Mucosa of rectum (tissue), 2 donors: ENCODE measurements at regions not wholly inside any gene's neighbourhood (a gene's known extent, or its start where the extent isn't known, plus 50 kb on each side); places are given as distances from the start of the nearest gene placed in this dataset.

Experiments
- H3K27ac ChIP-seq, 2 donors: one replicate each; pipeline ENCODE4 v1.7.0; 2013; ENCODE audit warnings: inconsistent platforms in 2 of 2, low read depth in 2 of 2, low read length in 2 of 2
- H3K27me3 ChIP-seq, 2 donors: one replicate each; pipeline ENCODE4 v1.7.0; 2013; ENCODE audit warnings: low read length in 2 of 2; ENCODE audit not compliant: control insufficient read depth in 2 of 2, insufficient read depth in 2 of 2
- H3K36me3 ChIP-seq, 2 donors: one replicate each; pipeline ENCODE4 v1.7.0; 2013; ENCODE audit warnings: low read length in 2 of 2; ENCODE audit not compliant: control insufficient read depth in 2 of 2, insufficient read depth in 2 of 2
- H3K4me1 ChIP-seq, 2 donors: one replicate each; pipeline ENCODE4 v1.7.0; 2013; ENCODE audit warnings: low read length in 2 of 2, mild to moderate bottlenecking in 1 of 2; ENCODE audit not compliant: control insufficient read depth in 2 of 2, insufficient read depth in 2 of 2
- H3K4me3 ChIP-seq, 2 donors: one replicate each; pipeline ENCODE4 v1.7.0; 2013; ENCODE audit warnings: low read length in 2 of 2
- H3K9ac ChIP-seq, 2 donors: one replicate each; pipeline ENCODE4 v1.7.0; 2013; ENCODE audit warnings: low read length in 2 of 2, low read depth in 1 of 2, mild to moderate bottlenecking in 1 of 2
- H3K9me3 ChIP-seq, 2 donors: one replicate each; pipeline ENCODE4 v1.7.0; 2013; ENCODE audit warnings: low read length in 2 of 2; ENCODE audit not compliant: control insufficient read depth in 2 of 2
- donor health status: healthy.
- donor health status: Normal muscosa, but diverticular disease.

DNA sequence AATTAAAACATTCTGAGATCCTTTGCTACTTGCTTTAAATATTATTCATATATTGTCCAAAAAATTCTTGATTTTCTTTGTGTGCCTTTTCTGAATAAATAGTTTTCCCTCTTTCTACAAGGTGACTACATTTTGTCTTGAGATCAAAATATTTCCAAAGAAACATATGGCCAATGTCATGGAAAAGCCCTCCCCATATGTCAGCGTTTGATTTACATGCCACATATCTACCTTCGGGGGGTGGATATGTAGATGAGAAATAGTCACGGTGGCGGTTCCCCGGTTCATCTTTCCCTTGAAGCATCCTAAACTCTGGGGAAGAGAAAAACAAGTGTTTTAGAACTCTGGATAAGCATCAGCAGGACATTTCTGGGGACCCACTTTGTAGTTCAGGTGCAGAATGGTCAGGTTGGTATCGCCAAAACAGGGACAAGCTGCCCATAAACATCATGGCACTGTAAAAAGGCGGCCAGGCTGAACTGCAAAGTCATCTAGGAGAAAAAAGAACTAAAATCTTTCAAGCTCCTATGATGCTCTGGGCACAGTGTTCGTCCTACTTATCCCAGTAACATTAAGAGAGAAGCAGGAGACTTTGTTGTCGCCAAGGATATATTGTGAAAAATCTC lies 91.5 kb downstream of the MEX3B start:
- Histone ChIP-seq H3K9ac (no peak overlapping the region), H3K9me3 (no peaks in the 10 kb centered on the region), H3K4me1 (no peaks in the 10 kb centered on the region), H3K27ac (no peak overlapping the region), H3K27me3 (peaks cover 0 to 2% of the 10 kb centered on the region in 2 donors), H3K36me3 (no peaks in the 10 kb centered on the region), H3K4me3 (no peak overlapping the region)

DNA sequence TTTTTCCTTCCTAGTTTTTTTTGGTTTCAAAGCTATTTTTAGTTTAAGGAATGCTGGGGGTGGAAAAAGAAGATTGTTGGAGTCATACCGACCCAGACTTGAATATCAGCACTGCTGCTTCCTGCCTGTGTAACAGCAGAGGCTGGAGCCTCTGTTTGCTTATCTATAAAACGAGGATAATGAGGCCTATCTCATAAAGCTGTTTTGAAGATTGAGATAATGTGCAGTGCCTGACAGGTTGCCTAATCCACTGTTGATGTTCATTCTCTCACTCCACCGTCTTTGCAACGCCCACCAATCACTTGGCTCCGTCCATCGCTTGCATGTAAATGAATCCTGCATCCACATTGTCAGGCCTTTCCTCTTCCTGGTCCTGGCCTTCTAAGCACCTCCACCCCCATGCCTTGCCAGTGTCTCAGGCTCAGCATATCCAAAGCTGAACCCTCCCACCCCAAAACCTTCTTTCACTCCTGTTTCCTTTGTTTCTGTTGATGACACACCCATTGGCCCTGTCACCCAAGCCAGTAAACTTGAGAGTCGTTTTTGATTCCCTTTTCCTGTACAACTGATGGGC lies 94.9 kb downstream of the MEX3B start:
- peaks cover 0 to 2% of the 10 kb centered on the region in 2 donors for H3K27me3 ChIP-seq
- no peaks in the 10 kb centered on the region for H3K36me3 ChIP-seq
- H3K4me3 ChIP-seq, result no peak overlapping the region
- no peak overlapping the region for H3K9ac ChIP-seq
- no peak overlapping the region for H3K27ac ChIP-seq
- H3K9me3 ChIP-seq, result no peaks in the 10 kb centered on the region
- H3K4me1 ChIP-seq, result no peaks in the 10 kb centered on the region

DNA sequence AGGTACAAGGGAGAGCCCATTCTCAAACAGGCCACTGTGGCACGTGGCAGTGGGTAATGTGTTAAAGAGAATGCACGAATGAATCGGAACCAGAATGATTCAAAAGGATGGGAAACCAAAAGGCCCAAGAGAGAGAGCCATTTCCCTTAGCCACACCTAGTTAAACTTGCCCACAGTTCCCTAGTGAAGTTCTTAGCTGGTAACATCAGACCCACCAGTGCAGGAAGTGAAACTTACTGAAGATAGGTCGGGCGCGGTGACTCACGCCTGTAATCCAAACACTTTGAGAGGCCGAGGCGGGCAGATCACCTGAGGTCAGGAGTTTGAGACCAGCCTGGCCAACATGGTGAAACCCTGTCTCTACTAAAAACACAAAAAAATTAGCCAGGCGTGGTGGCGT lies 97.1 kb downstream of the MEX3B start:
- Histone ChIP-seq H3K27me3 (peaks cover 0 to 2% of the 10 kb centered on the region in 2 donors), H3K9me3 (no peaks in the 10 kb centered on the region), H3K36me3 (no peaks in the 10 kb centered on the region), H3K4me3 (no peak overlapping the region), H3K9ac (no peak overlapping the region), H3K4me1 (no peaks in the 10 kb centered on the region), H3K27ac (no peak overlapping the region)

DNA sequence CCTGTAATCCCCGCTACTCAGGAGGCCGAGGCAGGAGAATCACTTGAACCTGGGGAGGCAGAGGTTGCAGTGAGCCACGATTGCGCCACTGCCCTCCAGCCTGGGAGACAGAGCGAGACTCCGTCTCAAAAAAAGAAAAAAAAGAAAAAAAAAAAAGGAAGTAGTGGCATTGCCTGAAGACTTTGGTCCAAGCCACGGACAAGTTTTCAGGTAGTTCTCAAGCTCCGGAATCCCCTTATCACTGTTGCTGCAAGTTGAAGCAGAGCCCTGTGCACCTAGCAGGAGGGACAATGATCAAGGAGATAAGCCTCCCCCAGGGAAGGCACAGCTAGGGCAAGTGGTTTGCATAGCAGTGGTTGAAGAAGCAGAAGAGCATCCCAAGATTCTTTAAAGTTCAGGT lies 97.6 kb downstream of the MEX3B start:
- no peak overlapping the region for H3K9ac ChIP-seq
- H3K4me1 ChIP-seq, result no peaks in the 10 kb centered on the region
- H3K4me3 ChIP-seq, result no peak overlapping the region

DNA sequence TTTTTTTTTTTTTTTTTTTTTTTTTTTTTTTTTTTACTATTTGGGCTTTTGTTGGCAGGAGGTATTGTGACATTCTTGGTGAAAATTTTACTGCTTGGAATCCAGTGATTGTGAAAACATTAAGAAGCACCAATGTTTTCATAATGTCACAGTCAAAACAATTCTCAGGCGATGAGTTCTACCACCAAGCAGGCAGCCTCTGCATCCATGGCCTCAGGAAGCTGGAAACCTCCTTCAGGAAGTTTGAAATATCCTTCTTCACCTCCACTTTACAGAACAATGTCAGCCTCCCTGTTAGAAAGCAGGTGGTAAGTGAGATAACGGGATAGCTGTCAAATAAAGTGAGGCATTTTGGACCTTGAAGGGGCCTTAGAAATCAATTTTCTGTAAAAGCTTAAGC lies 98.3 kb downstream of the MEX3B start:
- no peaks in the 10 kb centered on the region for H3K9me3 ChIP-seq
- no peak overlapping the region for H3K9ac ChIP-seq
- no peaks in the 10 kb centered on the region for H3K4me1 ChIP-seq
- H3K27ac ChIP-seq, result no peak overlapping the region
- H3K36me3 ChIP-seq, result no peaks in the 10 kb centered on the region
- no peak overlapping the region for H3K4me3 ChIP-seq
- H3K27me3 ChIP-seq, result peaks cover 0 to 2% of the 10 kb centered on the region in 2 donors

More for the DNA sequence above, 97.6 kb downstream of the MEX3B start:
- Histone ChIP-seq H3K9me3 (no peaks in the 10 kb centered on the region), H3K27ac (no peak overlapping the region), H3K27me3 (peaks cover 0 to 2% of the 10 kb centered on the region in 2 donors), H3K36me3 (no peaks in the 10 kb centered on the region)

DNA sequence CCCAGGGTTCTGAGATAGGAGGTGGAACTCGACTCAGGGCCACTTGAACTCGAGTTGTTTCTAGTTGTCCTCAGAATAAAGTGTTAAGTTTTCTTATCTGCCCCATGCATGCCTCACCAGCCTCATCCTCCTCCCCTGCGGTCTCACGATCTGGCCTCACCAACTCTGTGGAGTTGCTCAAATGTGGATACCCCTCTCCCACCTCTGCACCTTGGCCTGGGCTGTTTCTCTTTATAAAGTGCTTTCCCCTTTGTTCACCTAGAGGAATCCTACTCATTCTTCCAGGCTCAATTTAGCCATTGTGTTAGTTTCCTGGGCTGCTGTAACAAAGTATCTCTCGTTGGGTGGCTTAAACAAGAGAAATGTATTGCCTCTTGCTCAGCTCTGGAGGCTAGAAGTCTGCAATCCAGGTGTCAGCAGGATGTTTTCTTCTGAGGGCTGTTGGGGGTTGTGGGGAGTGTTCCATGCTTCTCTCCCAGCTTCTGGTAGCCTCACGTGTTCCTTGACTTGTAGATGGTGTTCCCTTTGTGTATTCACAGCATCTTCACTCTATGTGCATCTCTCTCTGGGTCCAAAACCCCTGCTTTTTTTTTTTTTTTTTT lies 100.7 kb downstream of the MEX3B start:
- no peaks in the 10 kb centered on the region for H3K27me3 ChIP-seq
- H3K4me1 ChIP-seq, result no peaks in the 10 kb centered on the region
- H3K4me3 ChIP-seq, result no peak overlapping the region
- no peaks in the 10 kb centered on the region for H3K9me3 ChIP-seq
- H3K27ac ChIP-seq, result no peak overlapping the region
- no peak overlapping the region for H3K9ac ChIP-seq
- no peaks in the 10 kb centered on the region for H3K36me3 ChIP-seq

DNA sequence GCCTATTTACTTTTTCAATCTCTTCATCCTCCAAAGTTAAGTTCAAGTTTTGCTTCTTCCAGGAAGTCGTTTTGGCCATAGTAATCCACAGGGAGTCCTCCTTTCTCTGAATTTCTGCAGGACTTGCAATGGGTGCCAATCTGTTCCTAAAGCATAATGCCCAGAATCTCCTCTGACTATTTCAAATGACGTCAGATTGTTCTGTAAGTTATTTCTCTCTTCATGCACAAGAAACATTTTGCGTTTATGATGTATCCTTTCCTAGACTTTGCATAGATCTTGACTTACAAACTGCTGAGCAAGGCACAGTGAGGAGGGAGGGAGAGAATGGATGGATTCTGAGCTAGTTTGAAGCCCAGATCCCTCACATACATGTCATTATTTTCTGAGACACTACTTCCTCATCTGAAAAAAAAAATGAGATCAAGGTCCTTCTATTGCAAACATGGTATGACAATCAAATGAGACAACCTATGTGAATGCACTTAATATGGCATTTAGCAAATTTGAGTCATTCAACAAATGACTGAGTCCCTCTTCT lies 103.1 kb downstream of the MEX3B start:
- H3K27me3 ChIP-seq, result no peaks in the 10 kb centered on the region
- no peak overlapping the region for H3K27ac ChIP-seq
- no peaks in the 10 kb centered on the region for H3K36me3 ChIP-seq
- H3K4me1 ChIP-seq, result no peaks in the 10 kb centered on the region
- no peak overlapping the region for H3K4me3 ChIP-seq
- no peaks in the 10 kb centered on the region for H3K9me3 ChIP-seq
- H3K9ac ChIP-seq, result no peak overlapping the region

DNA sequence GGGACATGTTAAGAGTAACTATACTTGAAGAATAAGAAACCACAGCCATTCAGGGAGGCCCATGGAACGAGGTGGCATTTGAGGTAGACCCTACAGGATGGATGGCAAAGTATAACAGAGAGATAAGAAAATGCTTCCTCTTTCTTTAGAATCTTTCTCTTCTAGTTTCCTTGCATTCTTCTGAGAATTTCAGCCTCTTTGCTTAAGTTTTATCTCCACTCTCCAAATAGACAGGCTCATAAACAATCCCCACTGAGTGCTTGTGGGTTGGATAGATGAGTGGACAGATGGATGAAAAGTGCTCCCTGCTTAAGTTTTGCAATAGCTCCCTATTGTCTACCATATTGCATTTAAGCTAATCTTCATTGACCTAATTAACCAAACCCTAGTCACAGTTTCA lies 103.7 kb downstream of the MEX3B start:
- no peaks in the 10 kb centered on the region for H3K27me3 ChIP-seq
- H3K27ac ChIP-seq, result no peak overlapping the region
- H3K9me3 ChIP-seq, result no peaks in the 10 kb centered on the region
- H3K36me3 ChIP-seq, result no peaks in the 10 kb centered on the region
- no peaks in the 10 kb centered on the region for H3K4me1 ChIP-seq
- no peak overlapping the region for H3K9ac ChIP-seq
- H3K4me3 ChIP-seq, result no peak overlapping the region

DNA sequence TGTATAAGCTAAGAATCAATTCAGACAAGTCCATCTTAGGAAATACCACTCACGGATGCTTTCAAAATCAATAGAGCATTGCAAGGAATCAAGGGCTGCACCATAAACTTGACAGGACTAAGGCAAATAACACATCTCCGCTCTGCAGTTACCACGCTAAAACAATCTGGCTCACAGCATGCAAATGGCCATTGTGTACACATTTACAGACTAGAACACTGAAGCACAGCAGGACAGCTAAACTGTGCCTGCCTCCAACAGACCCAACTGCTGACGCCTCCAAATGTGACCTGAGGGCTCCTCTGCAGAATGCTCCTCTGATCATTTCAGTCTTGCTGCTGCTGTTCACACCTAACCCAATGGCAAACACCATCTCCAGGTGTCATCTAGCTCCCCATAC lies 104.3 kb downstream of the MEX3B start:
- Histone ChIP-seq H3K27me3 (no peaks in the 10 kb centered on the region), H3K4me3 (no peak overlapping the region), H3K36me3 (no peaks in the 10 kb centered on the region), H3K9ac (no peak overlapping the region), H3K9me3 (no peaks in the 10 kb centered on the region), H3K27ac (no peak overlapping the region), H3K4me1 (no peaks in the 10 kb centered on the region)
